PC-3 (cell line): ENCODE measurements at regions not wholly inside any gene's neighbourhood (a gene's known extent, or its start where the extent isn't known, plus 50 kb on each side); places are given as distances from the start of the nearest gene placed in this dataset.

Experiments
- ATAC-seq: fragments of 200-7000 bp; cut with Tn5 transposase; 2 replicates; pipeline ENCODE4 v1.9.1; 2020; ENCODE audit warnings: mild to moderate bottlenecking, moderate library complexity
- BruUV-seq: library from RNA; stranded (reverse); fragments of 400-500 nt; replicated peaks from 2 replicates; lab custom pipeline; 2021; lab: Mats Ljungman, UMichigan
- CTCF ChIA-PET: fragments of 300-600 bp; sonication (Branson Sonifier 250); formaldehyde crosslinking; loops from one replicate; lab custom pipeline; 2022; ENCODE audit warnings: antibody characterized with exemption; lab: Charles Lee
- POLR2A ChIA-PET: fragments of 300-600 bp; sonication (Branson Sonifier 250); formaldehyde crosslinking; loops from one replicate; lab custom pipeline; 2022; ENCODE audit warnings: antibody characterized with exemption; ENCODE audit not compliant: unreplicated experiment; lab: Charles Lee
- DNase-seq: peaks from one replicate; pipeline ENCODE4 v3.0.0-alpha.2; 2015
- H2AFZ ChIP-seq: fragments of 300-600 bp; sonication (generic); 2 replicates; pipeline ENCODE4 v1.6.0; 2016; ENCODE audit warnings: antibody characterized with exemption, low read length
- H3F3A ChIP-seq: fragments of 300-600 bp; sonication (generic); one replicate; pipeline ENCODE4 v1.6.0; 2017; ENCODE audit warnings: antibody characterized with exemption, low read length, control low read depth, mild to moderate bottlenecking; ENCODE audit not compliant: unreplicated experiment
- H3K27ac ChIP-seq: fragments of 300-600 bp; sonication (generic); 2 replicates; pipeline ENCODE4 v1.5.1; 2016; ENCODE audit warnings: mild to moderate bottlenecking, low read length
- H3K27me3 ChIP-seq: fragments of 300-600 bp; sonication (generic); 2 replicates; pipeline ENCODE4 v1.6.1; 2016; ENCODE audit warnings: low read length, mixed read lengths
- H3K36me3 ChIP-seq: fragments of 300-600 bp; sonication (generic); 2 replicates; pipeline ENCODE4 v1.6.1; 2016; ENCODE audit warnings: low read depth, mixed run types, low read length, mixed read lengths
- H3K4me1 ChIP-seq: fragments of 300-600 bp; sonication (generic); 2 replicates; pipeline ENCODE4 v1.5.1; 2016; ENCODE audit warnings: low read length; ENCODE audit not compliant: insufficient read depth
- H3K4me2 ChIP-seq: fragments of 300-600 bp; sonication (generic); 2 replicates; pipeline ENCODE4 v1.6.0; 2016; ENCODE audit warnings: low read length
- H3K4me3 ChIP-seq: fragments of 300-600 bp; sonication (generic); 2 replicates; pipeline ENCODE4 v1.5.1; 2016; ENCODE audit warnings: mild to moderate bottlenecking, low read length, mixed read lengths
- H3K79me2 ChIP-seq: fragments of 300-600 bp; sonication (generic); 2 replicates; pipeline ENCODE4 v1.6.1; 2017; ENCODE audit warnings: low read length, mixed read lengths
- H3K9ac ChIP-seq: fragments of 300-600 bp; sonication (generic); 2 replicates; pipeline ENCODE4 v1.6.0; 2016; ENCODE audit warnings: mild to moderate bottlenecking, low read length
- H3K9me2 ChIP-seq: fragments of 300-600 bp; sonication (generic); replicated peaks from 2 replicates; pipeline ENCODE4 v1.6.1; 2016; ENCODE audit warnings: mixed run types, low read length, mixed read lengths
- H3K9me3 ChIP-seq: fragments of 300-600 bp; sonication (generic); 2 replicates; pipeline ENCODE4 v1.6.1; 2016; ENCODE audit warnings: low read length, mixed read lengths
- H4K20me1 ChIP-seq: fragments of 300-600 bp; sonication (generic); 2 replicates; pipeline ENCODE4 v1.6.1; 2016; ENCODE audit warnings: low read length, mixed read lengths
- EZH2 ChIP-seq: fragments of 300-600 bp; sonication (generic); IDR thresholded peaks from one replicate; pipeline ENCODE4 v1.6.1; 2017; ENCODE audit warnings: antibody characterized with exemption, mild to moderate bottlenecking, low read length; ENCODE audit not compliant: unreplicated experiment
- EZH2phosphoT487 ChIP-seq: fragments of 300-600 bp; sonication (generic); IDR thresholded peaks from 2 replicates; pipeline ENCODE4 v1.6.1; 2018; ENCODE audit warnings: mild to moderate bottlenecking, antibody characterized with exemption, low read length, borderline replicate concordance
- intact Hi-C: fragments of 100-400 bp; cut with micrococcal nuclease; formaldehyde crosslinking; loops from 2 replicates; pipeline ENCODE4 v1.9.0; 2023
- TF ChIP-seq, protein P1 (sequence below): fragments of 300-600 bp; sonication (generic); conservative IDR thresholded peaks from 2 replicates; pipeline ENCODE4 v1.5.1; 2017; ENCODE audit warnings: antibody characterized with exemption, low read depth, mild to moderate bottlenecking, low read length

DNA sequence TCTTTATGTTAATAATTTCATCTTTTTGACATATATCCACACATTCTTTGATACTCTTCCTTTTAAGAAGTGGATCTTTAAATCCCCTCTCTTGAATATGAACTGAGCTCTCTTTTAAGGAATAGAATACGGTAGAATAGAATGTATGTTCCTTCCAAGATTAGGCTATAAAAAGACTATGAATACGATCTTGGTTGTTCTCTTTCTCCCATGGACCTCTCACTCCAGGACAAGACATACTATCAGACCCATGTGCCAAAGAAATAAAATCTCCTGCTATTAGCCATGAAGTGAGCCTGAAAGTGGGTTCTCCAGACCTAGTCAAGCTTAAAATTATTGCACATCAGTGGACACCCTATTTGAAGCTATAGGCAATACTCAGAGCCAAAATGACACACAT, 392.2 kb upstream of the ANO3 start:
- Histone ChIP-seq H3K27ac (no peak overlapping the region), H3F3A (no peaks in the 10 kb centered on the region), H3K27me3 (no peaks in the 10 kb centered on the region), H3K9ac (no peak overlapping the region), H3K4me1 (no peaks in the 10 kb centered on the region), H3K9me2 (no peaks in the 10 kb centered on the region), H3K79me2 (no peaks in the 10 kb centered on the region), H3K36me3 (no peaks in the 10 kb centered on the region), H4K20me1 (no peaks in the 10 kb centered on the region), H3K9me3 (no peaks in the 10 kb centered on the region), H2AFZ (no peak overlapping the region), H3K4me2 (no peak overlapping the region), H3K4me3 (no peak overlapping the region)
- TF ChIP-seq, protein P1, sequence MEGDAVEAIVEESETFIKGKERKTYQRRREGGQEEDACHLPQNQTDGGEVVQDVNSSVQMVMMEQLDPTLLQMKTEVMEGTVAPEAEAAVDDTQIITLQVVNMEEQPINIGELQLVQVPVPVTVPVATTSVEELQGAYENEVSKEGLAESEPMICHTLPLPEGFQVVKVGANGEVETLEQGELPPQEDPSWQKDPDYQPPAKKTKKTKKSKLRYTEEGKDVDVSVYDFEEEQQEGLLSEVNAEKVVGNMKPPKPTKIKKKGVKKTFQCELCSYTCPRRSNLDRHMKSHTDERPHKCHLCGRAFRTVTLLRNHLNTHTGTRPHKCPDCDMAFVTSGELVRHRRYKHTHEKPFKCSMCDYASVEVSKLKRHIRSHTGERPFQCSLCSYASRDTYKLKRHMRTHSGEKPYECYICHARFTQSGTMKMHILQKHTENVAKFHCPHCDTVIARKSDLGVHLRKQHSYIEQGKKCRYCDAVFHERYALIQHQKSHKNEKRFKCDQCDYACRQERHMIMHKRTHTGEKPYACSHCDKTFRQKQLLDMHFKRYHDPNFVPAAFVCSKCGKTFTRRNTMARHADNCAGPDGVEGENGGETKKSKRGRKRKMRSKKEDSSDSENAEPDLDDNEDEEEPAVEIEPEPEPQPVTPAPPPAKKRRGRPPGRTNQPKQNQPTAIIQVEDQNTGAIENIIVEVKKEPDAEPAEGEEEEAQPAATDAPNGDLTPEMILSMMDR: no peak
- no peak for TF ChIP-seq EZH2
- TF ChIP-seq EZH2phosphoT487: no peak
- POLR2A ChIA-PET: no interaction called here
- no peak for DNase-seq
- intact Hi-C loops: no loop called here
- no peak for ATAC-seq
- BruUV-seq: no TSS peak
- CTCF ChIA-PET: no interaction called here

- no peaks in the 10 kb centered on the region for H3K36me3 ChIP-seq
- H3K9me3 ChIP-seq: no peaks in the 10 kb centered on the region
- no peak overlapping the region for H3K27ac ChIP-seq
- no peak overlapping the region for H3K9ac ChIP-seq
- BruUV-seq: no TSS peak
- ChIA-PET POLR2A (no interaction called here), CTCF (no interaction called here)
- no peak overlapping the region for H3K4me3 ChIP-seq
- DNase-seq (no peak), ATAC-seq (no peak)
- no peak for TF ChIP-seq EZH2
- no peak for TF ChIP-seq EZH2phosphoT487
- TF ChIP-seq, protein P1: no peak
- H3K9me2 ChIP-seq: no peaks in the 10 kb centered on the region
- H3K27me3 ChIP-seq: no peaks in the 10 kb centered on the region
- intact Hi-C loops: no loop called here
- H3F3A ChIP-seq: no peaks in the 10 kb centered on the region
- H3K79me2 ChIP-seq: no peaks in the 10 kb centered on the region
- no peak overlapping the region for H3K4me2 ChIP-seq
- H3K4me1 ChIP-seq: no peaks in the 10 kb centered on the region
- no peaks in the 10 kb centered on the region for H4K20me1 ChIP-seq
- H2AFZ ChIP-seq: no peak overlapping the region
Observed at GRCh38 chr11:25941353-25941752, 390.6 kb upstream of the ANO3 start.

DNA sequence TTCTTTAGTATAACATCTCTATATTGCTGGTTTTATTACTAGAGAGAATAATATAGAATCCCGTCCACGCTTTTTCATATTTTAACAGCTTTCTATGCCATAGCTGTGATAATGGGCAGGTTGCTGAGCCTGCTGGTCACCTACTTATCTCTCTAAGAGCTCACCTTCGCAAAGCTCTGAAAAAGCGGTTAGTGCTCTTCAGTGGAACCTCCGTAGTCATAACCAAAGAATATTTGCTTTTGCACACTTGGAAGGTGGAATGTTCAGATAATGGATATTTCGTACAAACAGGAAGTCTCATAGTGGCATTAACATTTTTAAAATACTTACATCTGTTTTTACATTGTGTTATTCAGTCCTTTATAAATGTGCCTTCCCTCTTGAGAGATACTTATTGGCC, 388.9 kb upstream of the ANO3 start:
- Histone ChIP-seq H3K4me3 (no peak overlapping the region), H3K4me1 (no peaks in the 10 kb centered on the region), H3K36me3 (no peaks in the 10 kb centered on the region), H3K4me2 (no peak overlapping the region), H3K27ac (no peak overlapping the region), H2AFZ (no peak overlapping the region), H3K9me2 (no peaks in the 10 kb centered on the region), H3K9me3 (no peaks in the 10 kb centered on the region), H3K79me2 (no peaks in the 10 kb centered on the region), H3F3A (no peaks in the 10 kb centered on the region), H3K27me3 (no peaks in the 10 kb centered on the region), H3K9ac (no peak overlapping the region), H4K20me1 (no peaks in the 10 kb centered on the region)
- ATAC-seq (no peak), DNase-seq (no peak)
- intact Hi-C loops: no loop called here
- ChIA-PET POLR2A (interaction anchor here (0.6 kb wide), 1 partner anchor 782 kb away, joined by 4 read pairs; no protein-coding TSS in a partner anchor), CTCF (no interaction called here)
- TF ChIP-seq EZH2phosphoT487: no peak
- TF ChIP-seq, protein P1: no peak
- TF ChIP-seq EZH2: no peak
- BruUV-seq: no TSS peak
